ENCODE measurements at regions not wholly inside any gene's neighbourhood (a gene's known extent, or its start where the extent isn't known, plus 50 kb on each side); places are given as distances from the start of the nearest gene placed in this dataset.

DNA sequence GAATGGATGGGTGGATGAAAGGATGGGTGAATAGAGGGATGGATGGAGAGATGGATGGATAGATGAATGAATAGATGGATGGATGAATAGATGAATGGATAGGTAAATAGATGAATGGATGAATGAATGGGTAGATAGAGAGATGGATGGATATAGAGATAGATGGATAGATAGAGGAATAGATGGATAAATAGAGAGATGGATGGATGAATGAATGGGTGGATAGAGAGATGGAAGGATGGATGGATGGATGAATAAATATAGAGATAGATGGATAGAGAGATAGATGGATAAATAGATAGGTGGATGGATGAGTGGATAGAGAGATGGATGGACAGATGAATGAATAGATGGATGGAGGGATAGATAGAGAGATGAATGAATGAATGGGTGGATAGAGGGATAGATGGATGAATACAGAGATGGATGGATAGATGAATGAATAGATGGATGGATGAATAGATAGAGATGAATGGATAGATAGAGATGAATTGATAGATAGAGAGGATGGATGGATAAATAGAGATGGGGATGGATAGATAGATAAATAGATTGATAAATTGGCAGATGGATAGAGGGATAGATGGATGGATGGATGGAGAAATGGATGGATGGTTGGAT is 106.7 kb upstream of the SOX1 start:
- in situ Hi-C loops (cut with HindIII; ENCODE audit: low sequenced_read_pairs), result no loop called here
- TF ChIP-seq, protein P1, sequence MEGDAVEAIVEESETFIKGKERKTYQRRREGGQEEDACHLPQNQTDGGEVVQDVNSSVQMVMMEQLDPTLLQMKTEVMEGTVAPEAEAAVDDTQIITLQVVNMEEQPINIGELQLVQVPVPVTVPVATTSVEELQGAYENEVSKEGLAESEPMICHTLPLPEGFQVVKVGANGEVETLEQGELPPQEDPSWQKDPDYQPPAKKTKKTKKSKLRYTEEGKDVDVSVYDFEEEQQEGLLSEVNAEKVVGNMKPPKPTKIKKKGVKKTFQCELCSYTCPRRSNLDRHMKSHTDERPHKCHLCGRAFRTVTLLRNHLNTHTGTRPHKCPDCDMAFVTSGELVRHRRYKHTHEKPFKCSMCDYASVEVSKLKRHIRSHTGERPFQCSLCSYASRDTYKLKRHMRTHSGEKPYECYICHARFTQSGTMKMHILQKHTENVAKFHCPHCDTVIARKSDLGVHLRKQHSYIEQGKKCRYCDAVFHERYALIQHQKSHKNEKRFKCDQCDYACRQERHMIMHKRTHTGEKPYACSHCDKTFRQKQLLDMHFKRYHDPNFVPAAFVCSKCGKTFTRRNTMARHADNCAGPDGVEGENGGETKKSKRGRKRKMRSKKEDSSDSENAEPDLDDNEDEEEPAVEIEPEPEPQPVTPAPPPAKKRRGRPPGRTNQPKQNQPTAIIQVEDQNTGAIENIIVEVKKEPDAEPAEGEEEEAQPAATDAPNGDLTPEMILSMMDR (IDR thresholded peaks at IDR 0.05; ENCODE audit: low read depth, low read length, missing control alignments), result no peak

DNA sequence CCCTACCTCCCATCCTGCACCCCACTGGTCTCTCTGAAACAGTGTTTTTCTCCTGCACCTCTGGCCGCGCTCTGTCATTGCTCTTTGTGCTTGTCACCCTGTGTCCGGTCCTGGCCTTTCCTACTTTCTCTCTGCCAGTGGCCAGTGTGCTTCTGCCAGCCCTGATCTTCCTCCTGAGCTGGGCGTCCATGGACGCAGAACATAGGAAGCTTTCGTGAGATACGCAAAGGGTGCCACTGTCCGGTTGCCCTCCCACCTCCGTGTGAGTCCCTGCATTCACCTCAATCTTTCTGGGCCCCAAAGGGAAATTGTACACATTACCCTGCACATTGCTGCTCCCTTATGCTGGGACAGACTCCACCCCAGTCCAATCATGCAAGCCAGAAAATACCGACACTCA is 105.7 kb upstream of the SOX1 start:
- in situ Hi-C loops (cut with HindIII; ENCODE audit: low sequenced_read_pairs), result no loop called here
- no peak for DNase-seq (ENCODE audit: low read depth)
- H3K4me3 ChIP-seq (ENCODE audit: low read depth, low read length), result no peak overlapping the region
- TF ChIP-seq, protein P1 (IDR thresholded peaks at IDR 0.05; ENCODE audit: low read depth, low read length, missing control alignments), result no peak

More for the DNA sequence above, 106.7 kb upstream of the SOX1 start:
- no peak overlapping the region for H3K4me3 ChIP-seq (ENCODE audit: low read depth, low read length)
- no peak for DNase-seq (ENCODE audit: low read depth)

DNA sequence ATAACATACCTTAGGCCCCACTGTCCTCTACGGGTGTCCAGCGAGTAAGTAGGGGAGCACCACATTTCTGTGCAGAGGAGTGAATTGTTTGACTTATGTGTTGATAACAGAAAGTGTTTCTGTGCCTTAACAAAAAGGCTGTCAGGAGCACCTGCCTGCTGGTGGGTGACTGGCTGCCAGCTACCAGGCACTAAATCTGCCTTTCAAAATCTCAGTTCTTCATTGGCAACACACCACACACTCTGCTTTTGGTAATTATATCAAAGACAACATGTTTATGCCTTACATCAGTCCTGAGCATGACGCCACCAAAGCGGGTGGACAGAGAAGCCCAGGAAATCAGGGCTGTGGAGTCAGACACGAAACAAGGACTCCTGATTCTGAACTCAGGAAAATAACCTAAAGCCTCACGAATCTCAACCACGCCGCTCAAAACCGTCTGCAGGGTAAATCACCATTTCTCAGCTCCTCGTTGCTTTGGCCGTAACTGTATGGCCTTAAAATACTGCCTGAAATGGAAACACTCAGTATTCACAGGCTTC is 105.2 kb upstream of the SOX1 start:
- in situ Hi-C loops (cut with HindIII; ENCODE audit: low sequenced_read_pairs), result no loop called here
- no peak for DNase-seq (ENCODE audit: low read depth)

DNA sequence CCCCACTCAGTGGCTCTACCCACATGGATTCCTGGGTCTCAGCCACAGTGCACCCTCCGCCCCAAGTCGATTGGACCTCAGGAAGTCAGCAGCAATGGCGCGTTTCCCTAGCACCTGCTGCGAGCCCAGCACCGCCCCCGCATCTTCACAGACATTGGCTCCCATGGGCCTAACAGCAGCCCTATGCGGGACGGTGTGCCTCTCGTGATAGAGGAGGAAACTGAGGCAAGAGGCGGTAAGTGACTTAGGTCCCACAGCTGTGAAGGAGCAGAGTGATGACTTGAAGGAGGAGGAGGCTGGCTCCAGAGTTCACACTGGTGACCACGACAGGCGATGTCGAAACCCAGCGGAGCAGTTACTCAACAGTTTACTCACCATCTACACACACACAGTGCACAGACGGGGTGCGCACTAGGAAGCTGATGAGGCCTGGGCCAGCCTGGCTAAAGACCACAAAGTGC is 104.5 kb upstream of the SOX1 start:
- no peak overlapping the region for H3K4me3 ChIP-seq (ENCODE audit: low read depth, low read length)
- TF ChIP-seq, protein P1 (IDR thresholded peaks at IDR 0.05; ENCODE audit: low read depth, low read length, missing control alignments), result no peak
- no peak for DNase-seq (ENCODE audit: low read depth)
- in situ Hi-C loops (cut with HindIII; ENCODE audit: low sequenced_read_pairs), result no loop called here

More for the DNA sequence above, 105.2 kb upstream of the SOX1 start:
- TF ChIP-seq, protein P1 (IDR thresholded peaks at IDR 0.05; ENCODE audit: low read depth, low read length, missing control alignments), result no peak
- H3K4me3 ChIP-seq (ENCODE audit: low read depth, low read length), result no peak overlapping the region

DNA sequence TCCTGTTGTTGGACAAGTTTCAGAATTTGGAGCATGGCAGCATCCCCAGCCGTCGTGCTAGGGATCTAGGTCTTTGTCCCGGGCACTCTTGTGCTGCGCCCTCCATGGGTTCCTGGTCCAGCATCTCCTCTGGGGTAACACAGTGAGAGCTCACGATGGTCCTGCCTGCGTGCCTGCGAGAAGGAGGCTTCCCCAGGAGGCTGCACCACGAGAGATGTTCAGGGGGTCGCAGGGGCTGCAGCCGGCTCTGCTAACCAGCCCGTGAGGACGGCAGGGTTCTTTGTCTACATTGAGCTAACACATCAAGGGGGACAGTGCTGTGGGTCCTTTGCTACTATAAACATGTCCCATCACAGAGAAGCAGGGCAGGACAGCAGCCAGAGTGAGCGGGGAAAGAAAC is 103.9 kb upstream of the SOX1 start:
- in situ Hi-C loops (cut with HindIII; ENCODE audit: low sequenced_read_pairs), result no loop called here

DNA sequence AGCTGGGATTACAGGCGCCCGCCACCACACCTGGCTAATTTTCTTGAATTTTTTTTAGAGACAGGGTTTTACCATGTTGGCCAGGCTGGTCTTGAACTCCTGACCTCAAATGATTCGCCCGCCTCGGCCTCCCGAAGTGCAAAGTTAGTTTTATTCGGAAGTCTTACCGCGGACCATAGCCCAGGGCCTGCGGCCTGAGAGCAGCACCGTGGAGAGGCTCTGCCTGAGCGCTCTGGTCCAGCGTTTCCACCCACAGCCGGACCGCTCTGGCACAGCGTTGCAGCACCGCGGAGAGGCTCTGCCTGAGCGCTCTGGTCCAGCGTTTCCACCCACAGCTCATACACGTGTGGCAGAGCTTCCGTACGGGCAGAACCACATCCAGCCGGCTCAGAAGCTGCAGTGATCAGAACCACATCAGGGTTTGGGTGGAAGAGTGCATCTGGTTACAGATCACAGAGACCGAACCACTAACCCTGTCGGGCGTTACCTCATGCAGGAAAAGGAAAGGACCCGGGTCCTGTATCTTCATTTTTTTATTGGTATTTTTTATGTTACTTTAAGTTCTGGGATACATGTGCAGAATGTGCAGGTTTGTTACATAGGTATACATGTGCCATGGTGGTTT is 102.4 kb upstream of the SOX1 start:
- in situ Hi-C loops (cut with HindIII; ENCODE audit: low sequenced_read_pairs), result no loop called here
- H3K4me3 ChIP-seq (ENCODE audit: low read depth, low read length), result no peak overlapping the region
- TF ChIP-seq, protein P1 (IDR thresholded peaks at IDR 0.05; ENCODE audit: low read depth, low read length, missing control alignments), result no peak
- no peak for DNase-seq (ENCODE audit: low read depth)

More for the DNA sequence above, 103.9 kb upstream of the SOX1 start:
- no peak overlapping the region for H3K4me3 ChIP-seq (ENCODE audit: low read depth, low read length)
- TF ChIP-seq, protein P1 (IDR thresholded peaks at IDR 0.05; ENCODE audit: low read depth, low read length, missing control alignments), result no peak
- no peak for DNase-seq (ENCODE audit: low read depth)

Measured in astrocyte of the cerebellum (primary cell).